ENCODE measurements at regions not wholly inside any gene's neighbourhood (a gene's known extent, or its start where the extent isn't known, plus 50 kb on each side); places are given as distances from the start of the nearest gene placed in this dataset.

DNA sequence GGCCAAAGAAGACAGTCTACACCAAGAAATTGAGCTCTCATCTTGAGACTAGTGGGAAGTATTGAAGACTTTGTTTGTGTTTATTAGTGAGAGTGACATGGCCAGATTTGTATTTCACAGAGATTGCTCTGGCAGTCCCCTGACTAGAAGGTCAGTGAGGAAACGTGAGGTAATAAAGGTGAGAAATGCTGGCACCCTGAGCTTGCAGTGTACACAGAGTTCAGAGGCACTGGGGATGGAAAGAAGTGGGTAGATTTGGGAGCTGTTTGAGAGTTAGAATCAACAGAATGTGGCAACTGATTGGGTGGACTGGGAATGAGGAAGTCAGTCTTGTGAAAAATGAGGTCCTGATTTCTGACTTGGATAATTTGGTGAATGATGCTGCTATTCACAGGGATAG lies 336.9 kb downstream of the SNAPC1 start:
- DNase-seq: no peak

DNA sequence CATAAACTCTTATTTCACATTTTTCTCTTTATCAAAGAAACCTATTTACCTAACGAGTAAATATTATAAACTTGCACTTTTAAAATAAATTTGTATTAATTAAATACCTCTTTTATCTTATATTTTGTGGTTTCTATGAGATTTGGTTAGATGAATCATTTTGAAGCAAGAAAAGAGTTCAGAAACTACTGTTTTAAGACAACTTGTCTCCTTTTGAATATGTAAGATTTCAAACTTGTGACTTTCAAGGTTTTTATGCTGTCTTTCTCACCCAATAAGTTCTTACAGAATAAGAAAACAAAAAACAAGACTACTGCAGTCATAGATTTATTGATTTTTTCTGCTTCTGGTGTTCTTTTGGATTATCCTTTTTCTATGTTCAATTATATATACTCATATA lies 339.0 kb downstream of the SNAPC1 start:
- no peak for DNase-seq

DNA sequence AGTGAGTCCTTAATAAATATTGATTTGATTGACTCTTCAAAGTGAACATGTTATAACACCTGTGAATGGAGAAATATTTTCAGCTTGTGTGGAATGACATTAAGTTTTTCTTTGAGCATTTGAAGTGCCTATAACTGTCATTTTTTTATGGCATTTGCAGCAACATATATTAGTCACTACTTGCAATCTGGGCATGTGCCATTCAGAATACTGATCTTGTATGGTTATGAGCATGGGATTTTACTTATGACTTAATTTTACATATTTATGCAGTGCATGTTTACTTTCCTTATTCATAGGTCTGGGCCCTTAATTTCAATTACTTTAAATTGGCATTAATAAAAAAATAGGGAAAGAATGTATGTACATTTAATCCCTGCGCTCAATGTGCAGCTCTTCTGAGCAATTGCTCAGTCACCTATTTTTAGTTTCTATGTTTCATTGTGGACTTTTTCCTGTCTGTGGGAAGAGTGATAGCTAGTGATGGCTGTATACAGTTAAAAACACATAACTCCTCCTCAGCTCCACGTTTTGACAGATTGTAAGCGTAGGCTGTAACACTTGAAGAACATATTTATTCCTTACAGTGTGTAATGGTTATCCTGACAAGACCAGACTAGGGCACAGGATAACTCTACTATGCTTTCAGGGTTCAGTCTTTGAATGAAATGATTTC lies 339.6 kb downstream of the SNAPC1 start:
- DNase-seq: no peak

DNA sequence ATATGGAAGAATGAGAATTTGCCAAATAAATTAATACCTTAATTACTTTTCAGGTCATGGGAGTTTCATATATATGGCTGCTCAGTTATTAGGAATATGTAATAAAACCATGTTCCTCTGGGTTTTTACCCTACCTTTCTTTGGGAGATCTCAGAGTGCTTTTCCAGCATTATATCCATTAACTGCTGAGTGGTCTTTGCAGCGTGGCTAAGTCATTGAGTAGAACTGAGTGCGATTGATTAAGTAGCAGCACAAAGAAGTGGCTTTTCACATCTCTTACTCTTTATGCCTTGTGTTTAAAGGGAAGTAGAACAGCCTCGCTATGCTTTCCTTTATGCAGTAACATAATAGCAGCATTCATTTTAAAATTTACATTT lies 340.1 kb downstream of the SNAPC1 start:
- no peak for DNase-seq

DNA sequence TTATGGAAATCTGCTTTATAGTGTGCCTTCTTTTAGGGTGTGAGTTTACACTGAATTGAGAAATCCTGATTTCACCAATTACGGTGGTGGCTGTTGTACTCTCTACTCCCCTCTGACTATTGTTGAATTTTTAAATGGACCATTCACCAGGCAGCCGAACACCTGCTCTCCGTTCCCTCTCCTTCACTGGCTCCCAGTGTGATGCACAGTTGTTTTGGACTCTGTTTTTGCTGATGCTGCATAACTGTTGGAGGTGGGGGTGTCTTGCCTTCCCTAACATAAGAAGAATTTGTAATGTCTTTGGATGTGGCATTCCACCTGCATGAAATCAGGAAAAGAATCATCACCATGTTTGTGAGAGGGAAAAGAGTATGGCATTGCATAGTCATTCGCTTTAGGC lies 341.2 kb downstream of the SNAPC1 start:
- DNase-seq: no peak

DNA sequence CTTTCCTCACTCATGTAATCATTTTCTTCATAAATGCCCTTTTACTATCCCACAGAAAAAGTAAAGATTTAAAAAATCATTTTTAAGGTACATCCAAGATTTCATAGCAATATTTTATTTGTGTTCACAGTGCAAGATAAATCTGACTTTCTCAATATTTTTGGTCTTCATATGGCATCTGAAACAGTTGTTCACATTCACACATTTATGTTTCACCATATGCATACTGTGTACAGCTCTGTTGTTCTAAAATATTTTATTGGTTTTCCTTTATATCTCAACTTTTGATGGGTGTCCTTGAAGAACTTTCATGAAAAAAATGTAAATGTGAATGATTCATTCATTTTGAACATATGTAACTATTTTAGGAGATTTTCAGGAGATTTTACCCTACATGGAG lies 348.7 kb downstream of the SNAPC1 start:
- DNase-seq: no peak

DNA sequence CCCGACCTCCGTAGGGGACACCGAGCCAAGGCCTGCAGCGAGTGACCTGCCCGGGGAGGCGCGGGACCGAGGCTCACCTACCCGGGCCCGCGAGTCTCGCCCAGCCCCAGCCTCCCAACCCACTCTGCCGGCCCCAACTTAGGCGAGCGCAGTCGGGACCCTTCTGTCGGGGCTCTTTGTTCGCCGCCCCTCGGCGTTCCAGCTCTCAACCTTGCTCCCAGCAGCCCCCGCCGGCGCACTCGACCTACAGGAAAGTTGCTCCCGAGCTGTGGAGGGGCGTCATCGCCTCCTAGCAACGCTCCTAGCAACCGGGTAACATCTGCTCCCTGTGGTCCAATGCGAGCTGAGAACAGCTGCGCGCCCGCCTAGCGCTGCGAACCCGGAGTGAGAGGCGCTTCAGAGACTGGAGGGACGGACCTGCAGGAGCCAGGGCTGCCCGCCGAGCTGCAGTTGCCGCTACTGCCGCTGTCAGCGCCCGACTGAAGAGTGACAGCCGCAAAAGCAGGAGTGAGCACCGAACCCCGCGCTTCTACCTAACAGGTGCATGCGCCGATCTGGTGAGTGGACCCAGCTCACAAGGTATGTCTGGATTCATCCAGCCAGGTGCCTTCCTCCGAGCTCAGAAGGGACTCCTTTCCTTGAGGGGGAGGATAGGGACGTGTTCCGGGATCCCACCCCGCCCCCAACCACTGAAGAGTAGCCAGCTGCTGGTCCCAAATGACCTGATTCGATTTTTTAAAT lies 355.0 kb downstream of the SNAPC1 start:
- DNase-seq: peak; percentile 94

DNA sequence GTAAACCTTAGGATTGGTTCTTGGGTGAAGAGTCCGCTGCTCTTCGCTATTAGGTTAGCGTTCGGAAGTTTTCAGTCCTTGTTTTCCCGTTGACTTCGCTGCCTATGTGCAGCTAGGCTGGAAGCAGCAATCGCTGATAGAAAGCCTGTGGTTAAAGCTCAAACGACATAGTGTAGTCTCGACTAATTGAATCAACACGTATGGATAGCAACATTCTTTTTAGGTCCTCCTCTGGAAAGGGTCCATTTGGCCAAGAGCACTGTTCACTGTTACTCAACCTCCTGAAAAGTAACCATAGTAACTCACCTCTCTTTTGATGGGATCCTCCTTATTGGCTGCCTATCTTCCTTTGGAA lies 355.5 kb downstream of the SNAPC1 start:
- DNase-seq: peak; percentile 27

DNA sequence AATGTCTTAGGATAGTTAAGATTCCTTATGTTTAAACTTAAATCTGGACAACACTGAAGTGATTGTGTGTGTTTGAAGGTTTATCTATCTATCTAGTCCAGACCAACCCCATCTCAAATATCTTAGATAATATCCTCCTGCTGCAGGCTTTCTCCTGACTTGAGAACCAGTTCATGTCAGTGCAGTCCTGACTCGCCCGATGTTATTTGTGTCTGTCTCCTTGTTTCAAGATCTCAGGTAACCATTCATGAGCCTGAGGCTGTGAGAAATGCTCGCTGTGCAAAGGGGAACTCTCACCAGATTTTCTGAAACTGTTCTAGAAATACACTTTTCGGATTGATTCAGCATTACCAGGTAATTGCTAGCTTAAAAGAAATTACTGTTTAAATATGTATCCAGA lies 356.2 kb downstream of the SNAPC1 start:
- DNase-seq: no peak

DNA sequence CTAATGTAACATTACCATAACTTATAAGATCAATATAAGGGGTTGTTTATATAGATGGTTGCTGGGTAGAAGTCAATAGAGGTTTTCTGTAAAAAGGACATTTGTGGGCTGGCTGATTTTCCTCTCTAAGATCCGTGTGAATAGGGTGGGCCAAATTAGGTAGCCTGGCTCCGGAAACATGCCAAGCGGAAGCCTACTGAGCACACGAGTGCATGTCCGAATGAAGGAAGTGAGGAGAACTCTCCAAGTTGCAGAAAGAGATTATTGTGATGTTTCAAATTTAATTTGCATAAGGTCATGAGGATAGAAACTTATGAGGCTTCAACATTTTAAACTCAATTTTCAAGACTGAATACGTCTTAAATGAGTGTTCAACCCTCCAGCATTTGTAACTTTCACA lies 356.7 kb downstream of the SNAPC1 start:
- DNase-seq: no peak

DNA sequence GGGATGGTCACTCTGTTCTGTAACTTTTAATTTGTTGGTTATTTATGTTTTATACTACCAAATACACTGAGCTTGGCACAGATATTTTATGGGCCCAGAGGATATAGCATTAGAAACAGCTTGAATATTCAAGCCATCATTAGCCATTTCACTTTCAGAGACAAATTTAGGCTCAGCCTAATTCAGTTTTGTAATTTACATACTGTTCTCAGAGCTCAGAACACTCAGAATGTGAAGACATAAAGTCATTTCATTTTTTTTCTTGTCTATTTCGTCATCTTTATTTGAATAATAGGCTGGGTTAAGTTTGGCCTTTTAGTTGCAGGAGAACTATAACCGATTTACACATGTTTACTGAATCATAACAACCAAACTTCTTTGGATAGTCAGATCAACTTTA lies 361.7 kb downstream of the SNAPC1 start:
- no peak for DNase-seq

DNA sequence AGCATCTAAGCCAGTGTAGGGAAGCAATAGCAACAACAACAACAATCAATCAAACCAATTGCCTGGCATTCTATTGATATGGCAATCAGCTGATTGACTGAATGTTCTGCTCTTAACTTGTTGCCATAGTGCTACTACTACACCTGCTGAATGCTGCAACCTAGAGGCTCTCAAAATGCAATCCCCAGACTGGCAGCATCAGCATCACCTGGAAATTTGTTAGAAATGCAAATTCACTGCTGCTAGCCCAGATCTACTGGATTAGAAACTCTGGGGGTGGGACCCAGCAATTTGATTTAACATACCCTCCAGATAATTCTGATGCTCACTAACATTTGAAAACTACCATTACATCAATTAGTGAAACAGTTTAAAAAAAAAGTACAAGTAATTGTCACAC lies 363.6 kb downstream of the SNAPC1 start:
- DNase-seq: no peak

DNA sequence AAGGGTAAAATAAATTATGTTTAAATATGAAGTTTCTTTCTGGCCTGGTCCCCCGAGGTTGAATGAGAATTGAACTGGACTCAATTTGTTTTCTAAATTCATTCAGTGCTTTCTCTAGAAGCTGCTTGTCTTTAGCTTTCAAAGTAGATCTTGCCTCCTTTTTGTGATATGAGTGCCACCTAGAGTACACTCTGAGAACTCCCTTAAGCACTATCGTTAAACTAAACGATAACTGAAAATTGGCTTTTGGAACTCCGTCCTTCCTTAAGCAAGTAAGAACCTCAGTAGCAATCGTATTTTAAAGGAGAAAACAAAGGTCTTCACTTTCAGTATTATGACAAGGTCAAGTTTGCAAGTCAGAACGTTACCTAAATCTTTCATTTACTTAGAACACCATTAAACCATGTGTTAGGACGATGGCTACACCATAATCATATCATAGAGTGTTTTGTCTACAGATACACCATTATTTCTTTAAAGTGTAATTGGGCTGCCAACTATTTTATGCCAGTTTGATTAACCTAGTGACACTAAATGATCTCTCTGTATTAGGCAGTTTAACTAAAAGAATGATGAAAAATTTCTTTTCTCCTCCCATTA lies 364.8 kb downstream of the SNAPC1 start:
- DNase-seq: peak; percentile 69

DNA sequence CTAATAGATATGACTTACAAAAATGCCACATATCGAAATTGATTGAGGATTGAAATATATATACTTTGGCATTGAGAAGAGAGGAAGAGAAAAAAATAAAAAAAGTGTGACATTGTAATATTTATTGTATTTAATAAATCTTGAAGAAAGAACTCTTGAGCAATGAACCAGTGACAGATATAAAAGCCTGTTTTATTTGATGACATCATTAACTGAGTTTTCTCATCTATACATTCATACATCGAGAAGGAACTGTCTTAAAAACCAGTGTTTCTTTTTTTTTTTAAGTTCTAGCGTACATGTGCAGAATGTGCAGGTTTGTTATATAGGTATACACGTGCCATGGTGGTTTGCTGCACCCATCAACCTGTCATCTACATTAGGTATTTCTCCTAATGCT lies 368.2 kb downstream of the SNAPC1 start:
- DNase-seq: no peak

DNA sequence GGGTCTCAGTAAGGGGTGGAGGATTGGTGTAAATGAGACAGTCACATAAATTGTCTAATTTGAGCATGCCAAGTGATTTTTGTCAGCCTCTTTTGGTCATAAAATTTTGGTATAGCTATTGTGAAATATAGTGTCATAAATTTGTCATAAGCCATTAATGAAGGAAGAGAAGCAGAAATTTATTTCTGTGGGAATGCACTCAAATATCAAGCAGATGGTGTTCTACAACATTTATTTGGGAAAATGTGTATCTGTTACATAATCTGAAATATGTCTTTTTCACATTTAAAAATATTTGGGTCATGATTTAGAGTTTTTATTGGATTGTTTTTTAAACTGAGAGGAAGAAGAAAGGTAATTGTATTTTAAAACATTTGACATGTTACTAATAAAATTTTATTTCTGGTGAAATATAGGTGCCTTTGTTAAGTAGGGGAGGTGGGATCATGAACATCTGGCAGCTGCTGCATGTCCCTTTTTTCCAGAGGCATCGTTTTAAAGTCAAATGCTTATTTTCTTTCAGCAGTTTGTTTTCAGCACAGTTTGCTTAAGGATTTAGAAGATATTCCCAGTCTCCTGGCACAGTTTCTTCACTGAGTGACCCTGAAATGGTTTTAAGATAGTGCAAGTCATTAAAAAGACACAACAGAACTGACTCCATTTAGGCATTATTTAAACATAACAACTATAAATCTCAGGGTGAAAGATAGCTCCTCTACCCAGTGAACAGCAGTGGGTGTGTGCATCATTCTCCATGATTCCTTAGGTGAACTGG lies 371.7 kb downstream of the SNAPC1 start:
- DNase-seq: no peak

DNA sequence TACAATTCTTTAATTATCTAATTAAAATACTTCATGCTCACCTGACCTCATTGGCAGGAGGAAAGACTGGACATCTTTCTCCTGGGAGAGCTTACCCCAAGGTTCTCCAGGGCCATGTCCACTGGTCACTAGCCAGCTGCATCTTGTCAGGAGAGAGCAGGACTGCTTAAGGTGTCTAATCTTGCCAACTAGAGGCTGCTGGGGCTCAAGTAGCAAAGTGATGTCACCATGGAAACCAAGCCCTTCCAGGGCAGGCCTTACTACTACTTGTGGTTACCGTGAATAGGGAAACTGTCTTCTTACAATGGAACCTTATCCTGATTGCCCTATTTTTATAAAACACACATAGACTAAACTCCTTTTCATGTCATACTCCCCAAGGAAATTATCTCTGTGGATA lies 376.4 kb downstream of the SNAPC1 start:
- DNase-seq: peak; percentile 9

DNA sequence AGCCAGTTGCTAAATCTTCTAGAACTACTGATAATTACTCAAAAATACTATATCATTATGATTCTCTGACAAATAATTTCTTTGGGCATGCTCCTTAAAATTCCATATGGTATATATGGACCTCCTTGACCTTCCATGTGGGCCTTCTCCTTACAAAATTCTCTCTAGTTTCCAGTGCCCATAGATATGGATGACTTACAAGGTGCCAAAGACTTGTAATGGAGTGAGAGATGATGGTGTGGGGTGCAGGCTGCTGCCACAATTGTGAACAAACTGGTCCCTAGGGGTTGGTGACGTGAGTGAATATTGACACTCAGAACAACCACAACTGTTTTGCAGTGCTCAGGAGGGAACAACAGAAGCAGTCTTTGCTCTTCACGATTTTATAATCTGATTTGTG lies 378.9 kb downstream of the SNAPC1 start:
- no peak for DNase-seq

DNA sequence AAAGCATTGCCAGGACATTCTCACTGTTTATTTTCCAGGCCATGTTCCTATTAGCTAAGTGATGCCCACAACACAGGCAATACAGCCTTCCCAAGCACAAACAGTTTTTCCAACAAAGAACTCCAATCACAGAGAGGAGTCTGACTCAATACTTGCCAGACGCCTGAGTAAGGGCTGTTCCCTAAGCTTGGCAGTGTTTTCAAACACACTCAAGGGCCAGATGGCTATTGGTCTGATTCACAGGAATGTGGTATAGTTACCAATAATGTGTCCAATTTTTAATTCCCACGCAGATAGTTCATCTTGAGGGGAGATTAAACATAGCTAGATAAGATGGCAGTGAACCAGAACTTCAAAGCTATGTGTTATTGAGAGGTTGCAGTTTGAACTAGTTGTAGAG lies 381.0 kb downstream of the SNAPC1 start:
- no peak for DNase-seq

DNA sequence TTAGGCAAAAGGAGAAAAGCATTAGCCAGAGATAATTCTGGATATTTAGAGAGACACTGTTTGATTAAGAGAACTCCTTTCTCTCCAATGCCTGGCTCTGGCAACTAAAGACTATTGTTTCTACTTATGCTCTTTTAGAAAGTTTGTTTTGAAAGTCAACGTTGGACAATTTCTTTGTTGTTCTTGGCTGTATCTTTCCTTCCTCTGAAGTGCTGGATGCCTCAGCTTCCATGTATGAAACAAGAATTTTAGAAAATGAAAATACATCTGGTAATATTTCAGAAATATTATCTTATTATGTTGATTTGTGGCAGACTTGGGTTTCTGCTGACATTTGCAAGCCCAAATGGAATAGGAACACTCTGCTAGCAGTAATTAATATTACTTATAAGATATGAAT lies 382.6 kb downstream of the SNAPC1 start:
- DNase-seq: no peak

DNA sequence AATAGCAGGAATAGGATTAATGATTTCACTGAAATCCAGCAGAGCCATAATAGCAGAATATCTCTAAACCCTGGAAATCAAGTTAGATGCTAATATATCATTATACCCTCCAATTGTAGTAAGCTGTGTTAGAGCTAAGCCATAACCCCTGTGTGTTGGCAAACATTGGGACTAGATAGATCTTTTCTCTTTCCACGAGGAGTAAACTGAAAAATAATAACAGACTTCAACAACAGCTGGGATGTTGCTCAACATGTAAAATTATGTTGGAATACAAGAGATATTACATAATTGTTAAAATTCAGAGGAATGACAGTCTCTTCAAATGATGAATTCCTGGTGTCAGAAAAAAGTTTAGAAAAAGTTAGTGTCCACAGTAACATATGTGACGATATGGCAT lies 383.8 kb downstream of the SNAPC1 start:
- DNase-seq: no peak

DNA sequence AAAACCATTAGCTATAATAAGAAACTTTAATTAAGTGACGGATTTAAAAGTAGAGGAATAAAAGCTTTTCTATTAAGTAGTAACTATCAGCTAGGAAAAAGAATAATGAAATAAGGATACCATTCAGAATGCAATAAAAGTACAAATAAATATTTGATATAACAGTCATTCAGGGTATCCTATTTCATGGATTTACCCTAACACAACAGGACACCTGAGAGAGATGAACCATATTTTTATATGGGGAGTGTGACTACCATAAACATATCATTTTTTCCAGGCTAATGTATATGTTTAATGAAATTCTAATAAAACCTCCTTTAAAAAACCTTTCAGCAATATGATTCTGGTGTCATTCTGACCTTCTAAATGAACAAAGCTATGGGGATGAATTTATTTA lies 393.8 kb downstream of the SNAPC1 start:
- DNase-seq: no peak

DNA sequence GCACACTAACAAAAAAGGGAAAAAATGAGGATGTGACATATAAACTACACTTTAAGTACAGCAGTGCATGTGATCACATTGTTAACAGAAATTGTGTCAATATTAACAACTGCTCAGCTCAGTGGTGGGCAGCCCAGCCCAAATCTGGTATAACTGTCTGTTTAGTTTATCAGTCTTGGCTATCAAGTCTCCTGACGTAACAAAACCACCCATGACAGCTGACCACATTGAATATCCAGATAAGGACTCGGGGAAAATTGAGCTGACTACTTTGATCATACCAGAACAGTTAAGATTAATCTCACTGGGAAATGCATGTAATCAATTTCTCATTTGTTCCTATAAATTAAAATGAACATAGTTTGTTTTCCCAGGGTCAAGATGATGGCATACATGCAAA lies 396.6 kb downstream of the SNAPC1 start:
- DNase-seq: no peak

DNA sequence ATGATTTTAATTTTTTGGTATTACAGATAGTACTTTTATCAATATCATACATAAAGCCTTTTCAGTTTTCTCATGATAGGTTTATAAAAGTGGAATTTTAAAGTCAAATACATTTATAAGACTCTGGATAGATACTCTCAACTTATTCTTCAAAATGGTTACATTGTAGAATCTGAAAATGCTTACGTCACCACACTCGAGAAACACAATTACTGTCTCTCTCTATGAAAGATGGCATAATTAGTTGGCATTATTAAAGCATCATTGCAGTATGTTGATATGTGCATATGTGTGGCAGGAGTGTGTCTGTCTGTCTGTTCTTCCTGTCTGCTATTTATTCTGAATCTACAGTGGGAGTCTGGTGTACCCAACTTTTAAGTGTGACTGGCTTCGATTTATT lies 397.1 kb downstream of the SNAPC1 start:
- no peak for DNase-seq
